ENCODE measurements at regions not wholly inside any gene's neighbourhood (a gene's known extent, or its start where the extent isn't known, plus 50 kb on each side); places are given as distances from the start of the nearest gene placed in this dataset.

GRCh38 chr12:112599871-112600270 is 181.1 kb downstream of the PTPN11 start:
- Histone ChIP-seq H3K36me3 (ENCODE audit: control insufficient read depth in 2 of 2, insufficient read depth in 1 of 2, low read length in 2 of 2) (no peaks in the 10 kb centered on the region), H3K4me1 (ENCODE audit: control insufficient read depth, insufficient read depth, low read length) (no peaks in the 10 kb centered on the region; the same call in 1 of the 2 replicates), H3K4me3 (ENCODE audit: low read depth, low read length) (no peak overlapping the region), H3K27ac (ENCODE audit: extremely low read depth, low read depth, low read length) (no peak overlapping the region), H3K9me3 (ENCODE audit: control insufficient read depth, insufficient read depth, low read depth, low read length) (no peaks in the 10 kb centered on the region)
- CTCF ChIA-PET, result no interaction called here
- TF ChIP-seq, protein P1, sequence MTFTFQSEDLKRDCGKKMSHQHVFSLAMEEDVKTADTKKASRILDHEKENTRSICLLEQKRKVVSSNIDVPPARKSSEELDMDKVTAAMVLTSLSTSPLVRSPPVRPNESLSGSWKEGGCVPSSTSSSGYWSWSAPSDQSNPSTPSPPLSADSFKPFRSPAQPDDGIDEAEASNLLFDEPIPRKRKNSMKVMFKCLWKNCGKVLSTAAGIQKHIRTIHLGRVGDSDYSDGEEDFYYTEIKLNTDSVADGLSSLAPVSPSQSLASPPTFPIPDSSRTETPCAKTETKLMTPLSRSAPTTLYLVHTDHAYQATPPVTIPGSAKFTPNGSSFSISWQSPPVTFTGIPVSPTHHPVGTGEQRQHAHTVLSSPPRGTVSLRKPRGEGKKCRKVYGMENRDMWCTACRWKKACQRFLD (tag by site-specific recombination; IDR thresholded peaks at IDR 0.05), result no peak
- TF ChIP-seq SCRT1 (tag by site-specific recombination; IDR thresholded peaks at IDR 0.05; ENCODE audit: borderline replicate concordance) (no peak), ZNF324 (tag by site-specific recombination; IDR thresholded peaks at IDR 0.05) (no peak), ZNF404 (tag by site-specific recombination; IDR thresholded peaks at IDR 0.05) (no peak), ZSCAN30 (tag by site-specific recombination; IDR thresholded peaks at IDR 0.05) (no peak), ZNF112 (tag by site-specific recombination; IDR thresholded peaks at IDR 0.05) (no peak)
- POLR2A ChIA-PET, result no interaction called here

GRCh38 chr12:112602150-112602549 is 183.4 kb downstream of the PTPN11 start:
- H3K4me1 ChIP-seq (ENCODE audit: control insufficient read depth, insufficient read depth, low read length), result no peaks in the 10 kb centered on the region; the same call in 1 of the 2 replicates
- TF ChIP-seq HOXA7 (CRISPR knock-in tag; IDR thresholded peaks at IDR 0.05; ENCODE audit: borderline replicate concordance) (no peak), ZNF501 (tag by site-specific recombination; IDR thresholded peaks at IDR 0.05) (no peak), PATZ1 (tag by site-specific recombination; IDR thresholded peaks at IDR 0.05) (no peak), ZFP37 (tag by site-specific recombination; IDR thresholded peaks at IDR 0.05) (no peak), MYNN (tag by site-specific recombination; IDR thresholded peaks at IDR 0.05; ENCODE audit: borderline replicate concordance) (no peak), ZNF560 (tag by site-specific recombination; IDR thresholded peaks at IDR 0.05; ENCODE audit: borderline replicate concordance) (no peak), ZNF114 (tag by site-specific recombination; IDR thresholded peaks at IDR 0.05) (no peak), ZNF132 (tag by site-specific recombination; IDR thresholded peaks at IDR 0.05; ENCODE audit: borderline replicate concordance) (no peak), ZIC2 (tag by site-specific recombination; IDR thresholded peaks at IDR 0.05) (no peak), ZNF837 (tag by site-specific recombination; IDR thresholded peaks at IDR 0.05) (no peak), ZNF202 (tag by site-specific recombination; IDR thresholded peaks at IDR 0.05; ENCODE audit: borderline replicate concordance) (no peak), OVOL3 (tag by site-specific recombination; IDR thresholded peaks at IDR 0.05) (no peak), BCL11A (tag by site-specific recombination; IDR thresholded peaks at IDR 0.05; ENCODE audit: low read depth) (no peak), MZF1 (tag by site-specific recombination; IDR thresholded peaks at IDR 0.05; ENCODE audit: borderline replicate concordance) (no peak)
- TF ChIP-seq, protein P2, sequence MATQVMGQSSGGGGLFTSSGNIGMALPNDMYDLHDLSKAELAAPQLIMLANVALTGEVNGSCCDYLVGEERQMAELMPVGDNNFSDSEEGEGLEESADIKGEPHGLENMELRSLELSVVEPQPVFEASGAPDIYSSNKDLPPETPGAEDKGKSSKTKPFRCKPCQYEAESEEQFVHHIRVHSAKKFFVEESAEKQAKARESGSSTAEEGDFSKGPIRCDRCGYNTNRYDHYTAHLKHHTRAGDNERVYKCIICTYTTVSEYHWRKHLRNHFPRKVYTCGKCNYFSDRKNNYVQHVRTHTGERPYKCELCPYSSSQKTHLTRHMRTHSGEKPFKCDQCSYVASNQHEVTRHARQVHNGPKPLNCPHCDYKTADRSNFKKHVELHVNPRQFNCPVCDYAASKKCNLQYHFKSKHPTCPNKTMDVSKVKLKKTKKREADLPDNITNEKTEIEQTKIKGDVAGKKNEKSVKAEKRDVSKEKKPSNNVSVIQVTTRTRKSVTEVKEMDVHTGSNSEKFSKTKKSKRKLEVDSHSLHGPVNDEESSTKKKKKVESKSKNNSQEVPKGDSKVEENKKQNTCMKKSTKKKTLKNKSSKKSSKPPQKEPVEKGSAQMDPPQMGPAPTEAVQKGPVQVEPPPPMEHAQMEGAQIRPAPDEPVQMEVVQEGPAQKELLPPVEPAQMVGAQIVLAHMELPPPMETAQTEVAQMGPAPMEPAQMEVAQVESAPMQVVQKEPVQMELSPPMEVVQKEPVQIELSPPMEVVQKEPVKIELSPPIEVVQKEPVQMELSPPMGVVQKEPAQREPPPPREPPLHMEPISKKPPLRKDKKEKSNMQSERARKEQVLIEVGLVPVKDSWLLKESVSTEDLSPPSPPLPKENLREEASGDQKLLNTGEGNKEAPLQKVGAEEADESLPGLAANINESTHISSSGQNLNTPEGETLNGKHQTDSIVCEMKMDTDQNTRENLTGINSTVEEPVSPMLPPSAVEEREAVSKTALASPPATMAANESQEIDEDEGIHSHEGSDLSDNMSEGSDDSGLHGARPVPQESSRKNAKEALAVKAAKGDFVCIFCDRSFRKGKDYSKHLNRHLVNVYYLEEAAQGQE (tag by site-specific recombination; IDR thresholded peaks at IDR 0.05), result no peak
- no peaks in the 10 kb centered on the region for H3K9me3 ChIP-seq (ENCODE audit: control insufficient read depth, insufficient read depth, low read depth, low read length)
- no peak overlapping the region for H3K4me3 ChIP-seq (ENCODE audit: low read depth, low read length)
- H3K27ac ChIP-seq (ENCODE audit: extremely low read depth, low read depth, low read length), result no peak overlapping the region
- CTCF ChIA-PET, result interaction anchor here (1.2 kb wide), 1 partner anchor 38 kb away, joined by 3 read pairs; no protein-coding TSS in a partner anchor
- H3K36me3 ChIP-seq (ENCODE audit: control insufficient read depth in 2 of 2, insufficient read depth in 1 of 2, low read length in 2 of 2), result no peaks in the 10 kb centered on the region
- POLR2A ChIA-PET, result no interaction called here

Measured in HEK293 (cell line).